DMS153 treated with DMSO at 0.1 percent for 48 hours (cell line): ENCODE measurements at regions not wholly inside any gene's neighbourhood (a gene's known extent, or its start where the extent isn't known, plus 50 kb on each side); places are given as distances from the start of the nearest gene placed in this dataset.
"Not testable (repeated sequence)": the region's sequence is repeated elsewhere in the genome, so short reads cannot be mapped to it uniquely, and the experiment has no call there.

ENCODE experiments used
- DNase-seq: peaks from one replicate; lab custom pipeline; 2025; ENCODE audit not compliant: unreplicated experiment; lab: John Stamatoyannopoulos, UW

GRCh38 chr12:124654666-124655047, 87.2 kb upstream of the NCOR2 start:
- DNase-seq, result no peak

GRCh38 chr12:124653169-124653931, 85.9 kb upstream of the NCOR2 start:
- no peak for DNase-seq

- DNase-seq, result no peak
These were observed 85.2 kb upstream of the NCOR2 start for GRCh38 chr12:124652661-124653060.

GRCh38 chr12:124651516-124652273, 84.3 kb upstream of the NCOR2 start:
- DNase-seq, result no peak

- DNase-seq, result no peak
These were observed 83.5 kb upstream of the NCOR2 start for GRCh38 chr12:124650912-124651311.

- no peak for DNase-seq
These were observed 81.4 kb upstream of the NCOR2 start for GRCh38 chr12:124648710-124649384.

GRCh38 chr12:124647316-124647715, 79.9 kb upstream of the NCOR2 start:
- no peak for DNase-seq

- DNase-seq, result no peak
These were observed 79.2 kb upstream of the NCOR2 start for GRCh38 chr12:124646385-124647230.

- DNase-seq, result no peak
These were observed 78.3 kb upstream of the NCOR2 start for GRCh38 chr12:124645530-124646244.

- DNase-seq, result not testable (repeated sequence)
These were observed 76.4 kb upstream of the NCOR2 start for GRCh38 chr12:124643768-124644167.

- DNase-seq, result no peak
These were observed 74.7 kb upstream of the NCOR2 start for GRCh38 chr12:124642105-124642504.

- no peak for DNase-seq
These were observed 74.2 kb upstream of the NCOR2 start for GRCh38 chr12:124641591-124641990.

- no peak for DNase-seq
These were observed 72.6 kb upstream of the NCOR2 start for GRCh38 chr12:124640056-124640455.

GRCh38 chr12:124639122-124639806, 71.9 kb upstream of the NCOR2 start:
- no peak for DNase-seq

GRCh38 chr12:124637581-124637981, 70.2 kb upstream of the NCOR2 start:
- no peak for DNase-seq

GRCh38 chr12:124637163-124637562, 69.8 kb upstream of the NCOR2 start:
- no peak for DNase-seq

GRCh38 chr12:124636138-124636978, 68.9 kb upstream of the NCOR2 start:
- DNase-seq, result no peak

GRCh38 chr12:124635316-124635715, 67.9 kb upstream of the NCOR2 start:
- DNase-seq, result no peak
